ENCODE measurements at regions not wholly inside any gene's neighbourhood (a gene's known extent, or its start where the extent isn't known, plus 50 kb on each side); places are given as distances from the start of the nearest gene placed in this dataset.

DNA sequence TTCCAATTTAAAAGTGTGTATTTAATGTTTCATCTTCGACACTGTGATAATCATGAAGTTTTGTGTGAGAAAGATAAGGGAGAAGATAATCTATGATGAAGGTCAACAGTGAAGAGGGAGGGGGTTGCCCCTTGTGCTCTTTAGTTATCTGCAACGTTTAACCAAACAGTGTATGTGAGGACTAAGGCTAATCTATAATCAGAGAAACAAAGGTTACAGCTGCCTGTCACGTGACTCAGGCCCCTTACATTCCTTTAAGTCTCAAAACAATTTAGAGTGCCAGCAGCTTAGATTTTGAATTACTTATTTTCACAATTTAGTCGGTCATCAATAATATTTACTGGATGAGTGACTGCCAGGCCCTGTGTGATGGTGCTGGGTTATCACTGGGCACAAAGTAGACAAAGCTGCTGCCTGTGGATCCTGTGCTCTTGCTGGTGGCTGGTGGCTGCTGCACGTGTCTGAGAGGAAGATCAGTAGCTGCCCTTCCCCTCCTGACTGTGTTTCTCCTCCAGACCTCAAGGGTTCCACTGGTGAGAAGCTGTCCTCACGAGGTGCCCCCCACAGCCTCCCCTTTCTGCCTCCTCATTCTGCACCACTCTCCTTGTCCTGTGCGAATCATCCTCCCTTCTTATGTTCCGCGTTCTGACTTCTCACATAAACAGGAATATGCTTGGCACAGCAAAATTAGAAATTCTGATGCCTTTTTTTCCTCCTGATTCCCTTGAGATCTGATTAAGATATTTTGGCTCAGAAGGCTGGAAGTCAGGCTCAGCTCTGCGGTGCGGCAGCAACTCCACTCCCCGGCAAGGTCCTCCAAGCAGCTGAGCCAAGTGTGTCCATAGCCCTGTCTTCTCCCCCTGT lies 331.1 kb upstream of the B3GAT1 start:
- no peak for DNase-seq (ENCODE audit: low read depth)

DNA sequence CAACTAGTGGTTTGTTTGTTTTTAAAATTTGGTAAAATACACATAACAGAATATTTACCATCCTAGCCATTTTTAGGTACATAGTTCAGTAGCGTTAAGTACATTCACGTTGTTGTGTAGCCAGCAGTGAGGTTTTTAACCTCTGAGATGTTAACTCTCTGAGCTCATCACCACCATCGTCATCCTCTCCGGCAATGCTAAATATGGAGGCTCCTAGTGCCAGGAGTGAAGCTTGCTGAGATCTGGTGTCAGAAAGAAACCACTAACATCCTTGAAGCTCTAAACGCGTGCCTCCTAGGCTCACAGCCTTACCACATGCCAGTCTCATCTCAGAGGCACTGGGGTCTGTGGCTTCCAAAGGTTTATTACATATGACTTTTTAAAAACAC lies 330.2 kb upstream of the B3GAT1 start:
- no peak for DNase-seq (ENCODE audit: low read depth)

DNA sequence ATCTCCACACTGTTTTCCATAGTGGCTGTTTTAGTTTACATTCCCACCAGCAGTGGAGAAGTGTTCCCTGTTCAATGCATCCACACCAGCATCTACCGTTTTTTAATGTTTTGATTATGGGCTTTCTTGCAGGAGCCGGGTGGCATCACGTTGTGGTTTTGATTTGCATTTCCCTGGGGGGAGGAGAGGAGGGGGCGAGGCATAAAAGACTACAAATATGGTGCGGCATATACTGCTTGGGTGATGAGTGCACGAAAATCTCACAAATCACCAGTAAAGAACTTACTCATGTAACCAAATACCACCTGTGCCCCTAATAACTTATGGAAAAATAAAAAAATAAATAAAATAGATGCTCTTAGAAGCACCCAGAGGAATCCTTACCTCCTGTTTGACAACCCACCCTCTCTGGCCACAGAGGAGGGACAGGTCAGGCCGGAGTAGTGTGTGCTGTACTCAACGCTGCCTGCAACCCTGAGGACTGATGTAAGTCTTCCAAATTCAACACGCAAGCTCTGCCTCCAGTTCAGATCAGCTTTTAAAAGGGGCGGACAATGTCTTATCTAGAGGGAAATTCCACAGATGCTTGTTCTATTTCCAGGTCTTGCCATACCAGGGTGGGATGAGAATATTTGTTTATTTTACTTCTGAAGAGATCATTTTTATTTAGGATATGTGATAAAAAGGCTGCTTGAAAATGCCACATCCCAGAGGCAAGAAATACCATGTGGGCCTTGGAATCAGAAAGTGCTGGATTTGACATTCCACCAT lies 329.6 kb upstream of the B3GAT1 start:
- no peak for DNase-seq (ENCODE audit: low read depth)

GRCh38 chr11:134740590-134741261 lies 328.7 kb upstream of the B3GAT1 start:
- no peak for DNase-seq (ENCODE audit: low read depth)

DNA sequence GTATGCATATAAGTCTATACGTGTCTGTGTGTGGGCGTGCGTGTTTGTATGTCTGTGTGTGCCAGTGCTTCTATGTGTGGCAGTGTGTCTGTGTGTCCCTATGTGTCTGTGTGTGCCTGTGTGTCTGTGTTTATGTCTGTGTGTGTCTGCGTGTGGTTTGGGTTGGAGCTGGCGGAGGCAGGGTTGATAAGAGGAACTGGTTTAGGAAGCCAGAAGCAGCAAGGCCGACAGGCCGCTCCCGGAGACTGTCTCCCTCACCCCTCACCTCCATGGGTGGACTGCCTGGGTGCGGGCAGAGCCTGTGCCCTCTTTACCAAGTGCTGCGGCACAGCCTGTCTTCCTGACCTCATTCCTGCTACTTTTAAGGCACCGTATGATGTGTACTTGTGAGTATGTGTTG lies 327.1 kb upstream of the B3GAT1 start:
- no peak for DNase-seq (ENCODE audit: low read depth)

DNA sequence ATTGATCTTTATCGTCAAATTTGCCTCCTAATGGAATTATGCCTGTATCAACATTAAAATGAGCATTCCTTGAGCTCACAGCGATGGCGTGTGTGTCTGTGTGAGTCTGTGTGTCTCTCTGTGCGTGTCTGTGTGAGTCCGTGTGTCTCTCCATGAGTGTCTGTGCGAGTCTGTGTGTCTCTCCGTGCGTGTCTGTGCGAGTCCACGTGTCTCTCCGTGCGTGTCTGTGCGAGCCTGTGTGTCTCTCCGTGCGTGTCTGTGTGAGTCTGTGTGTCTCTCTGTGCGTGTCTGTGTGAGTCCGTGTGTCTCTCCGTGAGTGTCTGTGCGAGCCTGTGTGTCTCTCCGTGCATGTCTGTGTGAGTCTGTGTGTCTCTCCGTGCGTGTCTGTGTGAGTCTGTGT lies 326.5 kb upstream of the B3GAT1 start:
- no peak for DNase-seq (ENCODE audit: low read depth)

GRCh38 chr11:134737563-134738510 lies 325.8 kb upstream of the B3GAT1 start:
- no peak for DNase-seq (ENCODE audit: low read depth)

DNA sequence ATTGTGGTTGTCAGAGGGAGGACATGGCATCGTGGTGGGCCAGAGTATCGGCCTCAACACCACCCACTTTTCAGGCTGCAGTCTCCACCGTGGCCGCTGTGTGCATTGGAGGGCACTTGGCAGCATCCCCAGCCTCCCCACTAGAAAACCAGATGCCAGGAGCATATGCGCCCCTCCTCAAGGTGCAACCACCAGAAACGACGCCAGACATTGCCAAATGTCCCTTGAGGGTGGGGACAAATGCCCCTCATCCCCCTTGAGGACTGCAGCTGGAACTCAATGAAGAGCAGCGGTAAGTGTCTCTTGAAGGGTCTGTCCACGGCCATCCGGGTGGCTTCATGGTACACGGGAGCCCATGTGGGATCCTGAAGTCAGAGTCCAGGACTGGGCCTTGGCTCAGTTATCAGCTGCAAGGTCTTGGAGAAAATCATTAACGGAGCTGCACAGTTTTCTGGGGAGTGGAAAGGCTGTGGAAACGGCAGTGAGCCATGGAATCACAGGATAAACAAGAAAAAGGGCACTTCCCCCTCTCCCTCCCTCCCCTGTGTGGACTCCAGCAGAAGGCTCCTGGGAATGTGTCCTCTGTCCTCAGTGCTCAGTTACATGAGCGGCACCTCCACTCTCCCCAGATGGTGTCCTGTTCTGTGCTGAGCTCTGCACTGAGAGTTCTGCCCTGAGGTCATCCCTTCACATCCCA lies 324.4 kb upstream of the B3GAT1 start:
- no peak for DNase-seq (ENCODE audit: low read depth)

DNA sequence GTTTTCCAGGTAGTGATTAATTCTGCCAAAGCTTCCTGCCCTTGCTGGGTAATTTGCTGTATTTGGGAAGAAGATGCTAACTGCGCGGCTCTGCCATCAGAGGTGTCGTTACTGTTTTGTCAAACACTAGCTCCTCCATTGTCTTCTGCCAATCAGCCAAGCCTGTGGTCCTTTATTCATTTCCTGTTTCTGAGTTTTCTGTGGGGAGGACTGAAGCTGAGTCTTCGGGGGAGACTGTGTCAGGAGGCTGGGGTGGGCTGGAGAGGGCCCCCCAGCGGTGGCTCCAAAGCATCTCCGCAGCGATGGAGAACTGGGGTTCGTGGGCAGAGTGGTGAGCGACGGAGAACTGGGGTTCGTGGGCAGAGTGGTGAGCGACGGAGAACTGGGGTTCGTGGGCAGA lies 322.9 kb upstream of the B3GAT1 start:
- no peak for DNase-seq (ENCODE audit: low read depth)

GRCh38 chr11:134734141-134734845 lies 322.3 kb upstream of the B3GAT1 start:
- DNase-seq (ENCODE audit: low read depth): no peak

- no peak for DNase-seq (ENCODE audit: low read depth)
Observed at GRCh38 chr11:134733646-134734045, 321.6 kb upstream of the B3GAT1 start.

GRCh38 chr11:134731213-134731961 lies 319.3 kb upstream of the B3GAT1 start:
- no peak for DNase-seq (ENCODE audit: low read depth)

GRCh38 chr11:134730561-134731212 lies 318.6 kb upstream of the B3GAT1 start:
- DNase-seq (ENCODE audit: low read depth): no peak

DNA sequence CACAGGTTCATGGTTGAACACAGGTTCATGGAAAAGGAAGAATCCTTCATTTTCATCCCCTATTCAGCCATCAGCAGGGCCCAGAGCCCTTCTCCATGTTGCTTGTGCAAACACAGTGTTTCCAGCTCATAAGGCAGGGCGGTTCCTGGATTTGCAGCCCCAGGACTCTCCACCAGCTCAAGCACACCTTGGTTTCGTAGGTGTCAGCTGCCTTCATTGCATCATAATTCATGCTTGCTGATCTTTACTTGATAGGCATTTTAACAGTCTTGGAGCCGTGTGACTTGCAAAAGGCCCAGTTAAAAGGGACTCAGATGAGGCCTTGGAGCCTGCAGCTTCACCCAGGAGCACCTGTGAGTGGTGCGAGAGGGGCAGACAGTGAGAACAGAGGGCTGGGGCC lies 318.1 kb upstream of the B3GAT1 start:
- DNase-seq (ENCODE audit: low read depth): no peak

GRCh38 chr11:134728186-134728585 lies 316.1 kb upstream of the B3GAT1 start:
- no peak for DNase-seq (ENCODE audit: low read depth)

- DNase-seq (ENCODE audit: low read depth): no peak
Observed at GRCh38 chr11:134727636-134728035, 315.6 kb upstream of the B3GAT1 start.

GRCh38 chr11:134727204-134727603 lies 315.2 kb upstream of the B3GAT1 start:
- no peak for DNase-seq (ENCODE audit: low read depth)

GRCh38 chr11:134725716-134726639 lies 313.9 kb upstream of the B3GAT1 start:
- DNase-seq (ENCODE audit: low read depth): no peak

Measured in ELR (cell line).